CD4-positive, alpha-beta memory T cell (primary cell): ENCODE measurements at regions not wholly inside any gene's neighbourhood (a gene's known extent, or its start where the extent isn't known, plus 50 kb on each side); places are given as distances from the start of the nearest gene placed in this dataset.

ENCODE experiments used
- CTCF ChIA-PET: fragments of 350-600 bp; sonication (Branson Sonifier 250); formaldehyde crosslinking; loops from one replicate; lab custom pipeline; 2021; ENCODE audit warnings: inconsistent platforms; ENCODE audit not compliant: partially characterized antibody; lab: Charles Lee
- POLR2A ChIA-PET: fragments of 350-600 bp; sonication (Branson Sonifier 250); formaldehyde crosslinking; loops from one replicate; lab custom pipeline; 2021; ENCODE audit not compliant: partially characterized antibody; lab: Charles Lee
- DNase-seq, 5 donors: peaks; one replicate each; pipeline versions ENCODE4 v3.0.0 to v3.0.0-alpha.2; 2020 to 2022; ENCODE audit warnings: mixed read lengths in 1 of 5
- H3K27ac ChIP-seq: one replicate; pipeline ENCODE4 v1.7.0; 2013; ENCODE audit warnings: low read depth, low read length
- H3K27me3 ChIP-seq: 2 replicates; pipeline ENCODE4 v1.7.0; 2013; ENCODE audit warnings: mild to moderate bottlenecking, low read length, moderate library complexity; ENCODE audit not compliant: insufficient read depth
- H3K36me3 ChIP-seq: 2 replicates; pipeline ENCODE4 v1.7.0; 2013; ENCODE audit warnings: mild to moderate bottlenecking, low read length, moderate library complexity; ENCODE audit not compliant: insufficient read depth
- H3K4me1 ChIP-seq: 2 replicates; pipeline ENCODE4 v1.7.0; 2013; ENCODE audit warnings: mild to moderate bottlenecking, low read length, moderate library complexity; ENCODE audit not compliant: insufficient read depth
- H3K4me3 ChIP-seq, 2 donors: one replicate each; pipeline ENCODE4 v1.7.0; 2013; ENCODE audit warnings: low read length in 2 of 2, mild to moderate bottlenecking in 1 of 2
- H3K9me3 ChIP-seq, 2 donors: one replicate each; pipeline ENCODE4 v1.7.0; 2013; ENCODE audit warnings: low read length in 2 of 2, control low read depth in 1 of 2; ENCODE audit not compliant: control insufficient read depth in 1 of 2
- H3K27ac Mint-ChIP-seq, 7 donors: one replicate each; pipeline ENCODE4 v1.8.0; 2020 to 2021; ENCODE audit warnings: mixed read lengths in 7 of 7, mild to moderate bottlenecking in 6 of 7, inconsistent platforms in 3 of 7, moderate library complexity in 3 of 7
- H3K27me3 Mint-ChIP-seq, 2 donors: one replicate each; pipeline ENCODE4 v1.8.0; 2020 to 2021; ENCODE audit warnings: mixed read lengths in 2 of 2
- H3K36me3 Mint-ChIP-seq, 2 donors: one replicate each; pipeline ENCODE4 v1.8.0; 2020 to 2021; ENCODE audit warnings: mixed read lengths in 2 of 2, inconsistent platforms in 1 of 2, mild to moderate bottlenecking in 1 of 2
- H3K4me1 Mint-ChIP-seq, 4 donors: one replicate each; pipeline ENCODE4 v1.8.0; 2020 to 2021; ENCODE audit warnings: mixed read lengths in 4 of 4, mild to moderate bottlenecking in 1 of 4
- H3K4me3 Mint-ChIP-seq, 8 donors: one replicate each; pipeline ENCODE4 v1.8.0; 2020 to 2021; ENCODE audit warnings: mixed read lengths in 8 of 8, mild to moderate bottlenecking in 7 of 8, moderate library complexity in 6 of 8, inconsistent platforms in 3 of 8
- H3K9me3 Mint-ChIP-seq, 8 donors: one replicate each; pipeline ENCODE4 v1.8.0; 2020 to 2021; ENCODE audit warnings: mixed read lengths in 8 of 8, mild to moderate bottlenecking in 5 of 8, inconsistent platforms in 3 of 8, moderate library complexity in 1 of 8
- intact Hi-C: fragments of 100-400 bp; cut with micrococcal nuclease; formaldehyde crosslinking; loops from one replicate; pipeline ENCODE4 v1.15.1; 2023

- H3K27ac Mint-ChIP-seq: peak overlapping the region in 1 of 7 donors; percentile 23
- Histone ChIP-seq H3K4me1 (no peaks in the 10 kb centered on the region), H3K4me3 (no peak overlapping the region), H3K36me3 (no peaks in the 10 kb centered on the region), H3K27me3 (no peaks in the 10 kb centered on the region), H3K9me3 (no peaks in the 10 kb centered on the region), H3K27ac (no peak overlapping the region)
- peaks cover 0 to 9% (median 2%) of the 10 kb centered on the region in 8 donors for H3K9me3 Mint-ChIP-seq
- no peak overlapping the region for H3K4me3 Mint-ChIP-seq
- no peaks in the 10 kb centered on the region for H3K4me1 Mint-ChIP-seq
- ChIA-PET CTCF (no interaction called here), POLR2A (no interaction called here)
- no peaks in the 10 kb centered on the region for H3K36me3 Mint-ChIP-seq
- no peak for DNase-seq
- H3K27me3 Mint-ChIP-seq: no peaks in the 10 kb centered on the region
- intact Hi-C loops: no loop called here
These were observed 425.0 kb upstream of the SOX5 start for GRCh38 chr12:24374452-24374851.

- no peaks in the 10 kb centered on the region for H3K27me3 ChIP-seq
- Mint-ChIP-seq H3K36me3 (no peaks in the 10 kb centered on the region), H3K4me3 (no peak overlapping the region), H3K27me3 (no peaks in the 10 kb centered on the region), H3K4me1 (no peaks in the 10 kb centered on the region), H3K27ac (no peak overlapping the region), H3K9me3 (peaks cover 0 to 9% (median 2%) of the 10 kb centered on the region in 8 donors)
- DNase-seq: no peak
- no peak overlapping the region for H3K4me3 ChIP-seq
- CTCF ChIA-PET: no interaction called here
- POLR2A ChIA-PET: no interaction called here
- intact Hi-C loops: no loop called here
- H3K4me1 ChIP-seq: no peaks in the 10 kb centered on the region
- H3K9me3 ChIP-seq: no peaks in the 10 kb centered on the region
- no peaks in the 10 kb centered on the region for H3K36me3 ChIP-seq
- H3K27ac ChIP-seq: no peak overlapping the region
These were observed 423.5 kb upstream of the SOX5 start for GRCh38 chr12:24373004-24373403.

GRCh38 chr12:24366514-24366913, 417.0 kb upstream of the SOX5 start:
- ChIA-PET CTCF (no interaction called here), POLR2A (no interaction called here)
- no peak for DNase-seq
- Histone ChIP-seq H3K4me3 (no peak overlapping the region), H3K27me3 (no peaks in the 10 kb centered on the region), H3K9me3 (no peaks in the 10 kb centered on the region), H3K4me1 (no peaks in the 10 kb centered on the region), H3K27ac (no peak overlapping the region), H3K36me3 (no peaks in the 10 kb centered on the region)
- Mint-ChIP-seq H3K36me3 (no peaks in the 10 kb centered on the region), H3K4me1 (no peaks in the 10 kb centered on the region), H3K9me3 (peaks cover 0 to 2% (median 0%) of the 10 kb centered on the region in 8 donors), H3K27me3 (no peaks in the 10 kb centered on the region), H3K27ac (no peak overlapping the region), H3K4me3 (no peak overlapping the region)
- intact Hi-C loops: no loop called here

GRCh38 chr12:24364921-24365320, 415.5 kb upstream of the SOX5 start:
- no peaks in the 10 kb centered on the region for H3K36me3 Mint-ChIP-seq
- H3K27me3 ChIP-seq: no peaks in the 10 kb centered on the region
- intact Hi-C loops: no loop called here
- H3K9me3 Mint-ChIP-seq: no peaks in the 10 kb centered on the region
- H3K4me1 ChIP-seq: no peaks in the 10 kb centered on the region
- no peaks in the 10 kb centered on the region for H3K27me3 Mint-ChIP-seq
- no peak overlapping the region for H3K4me3 Mint-ChIP-seq
- H3K4me1 Mint-ChIP-seq: no peaks in the 10 kb centered on the region
- no peaks in the 10 kb centered on the region for H3K36me3 ChIP-seq
- ChIA-PET POLR2A (no interaction called here), CTCF (no interaction called here)
- H3K27ac Mint-ChIP-seq: no peak overlapping the region
- no peak overlapping the region for H3K27ac ChIP-seq
- H3K4me3 ChIP-seq: no peak overlapping the region
- DNase-seq: no peak
- no peaks in the 10 kb centered on the region for H3K9me3 ChIP-seq

GRCh38 chr12:24363177-24363754, 413.8 kb upstream of the SOX5 start:
- Histone ChIP-seq H3K4me1 (no peaks in the 10 kb centered on the region), H3K9me3 (no peaks in the 10 kb centered on the region), H3K36me3 (no peaks in the 10 kb centered on the region), H3K27me3 (no peaks in the 10 kb centered on the region), H3K4me3 (no peak overlapping the region), H3K27ac (no peak overlapping the region)
- no peak for DNase-seq
- ChIA-PET POLR2A (no interaction called here), CTCF (no interaction called here)
- H3K27me3 Mint-ChIP-seq: peaks cover 0 to 2% of the 10 kb centered on the region in 2 donors
- no peak overlapping the region for H3K4me3 Mint-ChIP-seq
- no peaks in the 10 kb centered on the region for H3K9me3 Mint-ChIP-seq
- intact Hi-C loops: no loop called here
- no peak overlapping the region for H3K27ac Mint-ChIP-seq
- H3K4me1 Mint-ChIP-seq: no peaks in the 10 kb centered on the region
- H3K36me3 Mint-ChIP-seq: no peaks in the 10 kb centered on the region

GRCh38 chr12:24361877-24362580, 412.6 kb upstream of the SOX5 start:
- POLR2A ChIA-PET: no interaction called here
- Mint-ChIP-seq H3K9me3 (no peaks in the 10 kb centered on the region), H3K27ac (no peak overlapping the region), H3K4me3 (no peak overlapping the region), H3K4me1 (no peaks in the 10 kb centered on the region), H3K27me3 (peaks cover 0 to 2% of the 10 kb centered on the region in 2 donors), H3K36me3 (no peaks in the 10 kb centered on the region)
- Histone ChIP-seq H3K4me1 (no peaks in the 10 kb centered on the region), H3K27ac (no peak overlapping the region), H3K9me3 (no peaks in the 10 kb centered on the region), H3K36me3 (no peaks in the 10 kb centered on the region), H3K4me3 (no peak overlapping the region), H3K27me3 (no peaks in the 10 kb centered on the region)
- CTCF ChIA-PET: no interaction called here
- no peak for DNase-seq
- intact Hi-C loops: no loop called here

GRCh38 chr12:24360907-24361306, 411.4 kb upstream of the SOX5 start:
- no peak overlapping the region for H3K27ac ChIP-seq
- no peak overlapping the region for H3K4me3 Mint-ChIP-seq

More at GRCh38 chr12:24360907-24361306, 411.4 kb upstream of the SOX5 start:
- Histone ChIP-seq H3K4me1 (no peaks in the 10 kb centered on the region), H3K36me3 (no peaks in the 10 kb centered on the region), H3K9me3 (no peaks in the 10 kb centered on the region), H3K27me3 (no peaks in the 10 kb centered on the region), H3K4me3 (no peak overlapping the region)
- POLR2A ChIA-PET: no interaction called here
- intact Hi-C loops: no loop called here
- H3K9me3 Mint-ChIP-seq: no peaks in the 10 kb centered on the region
- no peaks in the 10 kb centered on the region for H3K4me1 Mint-ChIP-seq
- CTCF ChIA-PET: no interaction called here
- H3K27me3 Mint-ChIP-seq: peaks cover 0 to 2% of the 10 kb centered on the region in 2 donors
- no peak overlapping the region for H3K27ac Mint-ChIP-seq
- no peaks in the 10 kb centered on the region for H3K36me3 Mint-ChIP-seq
- no peak for DNase-seq
